GM12891 (cell line): ENCODE measurements at regions not wholly inside any gene's neighbourhood (a gene's known extent, or its start where the extent isn't known, plus 50 kb on each side); places are given as distances from the start of the nearest gene placed in this dataset.

Experiments used
- DNase-seq: peaks from one replicate; pipeline ENCODE4 v3.0.0; 2011; ENCODE audit warnings: low spot score; ENCODE audit not compliant: insufficient read length
- FAIRE-seq: peaks from 2 replicates; lab custom pipeline; 2011; peaks lifted over from hg19 to GRCh38; lab: Jason Lieb, UNC
- PAX5 ChIP-seq: IDR thresholded peaks from 2 replicates; pipeline ENCODE4 v1.6.1; 2011; ENCODE audit warnings: low read length, moderate library complexity, mild to moderate bottlenecking; ENCODE audit not compliant: insufficient read depth, severe bottlenecking
- POLR2A ChIP-seq: IDR thresholded peaks from 2 replicates; pipeline ENCODE4 v1.6.1; 2011; ENCODE audit warnings: low read depth, low read length, control low read depth
- POLR2AphosphoS5 ChIP-seq: IDR thresholded peaks from 2 replicates; pipeline ENCODE4 v1.6.1; 2011; ENCODE audit warnings: low read depth, low read length, control low read depth
- POU2F2 ChIP-seq: IDR thresholded peaks from 2 replicates; pipeline ENCODE4 v1.6.1; 2011; ENCODE audit warnings: low read depth, mild to moderate bottlenecking, control low read depth, low read length, moderate library complexity
- SPI1 ChIP-seq: IDR thresholded peaks from 2 replicates; pipeline ENCODE4 v1.6.1; 2011; ENCODE audit warnings: low read depth, low read length, control low read depth
- TAF1 ChIP-seq: IDR thresholded peaks from 2 replicates; pipeline ENCODE4 v1.6.1; 2011; ENCODE audit warnings: low read depth, low read length, control low read depth

- FAIRE-seq: no peak
- TF ChIP-seq POLR2AphosphoS5: no peak
- no peak for TF ChIP-seq PAX5
- no peak for TF ChIP-seq POLR2A
- no peak for TF ChIP-seq SPI1
- TF ChIP-seq POU2F2: no peak
- no peak for TF ChIP-seq TAF1
- DNase-seq: no peak
Observed at GRCh38 chr15:81071705-81072104, 62.4 kb upstream of the CFAP161 start.

GRCh38 chr15:81072551-81072950 is 61.5 kb upstream of the CFAP161 start:
- no peak for TF ChIP-seq TAF1
- no peak for TF ChIP-seq POLR2A
- no peak for TF ChIP-seq POLR2AphosphoS5
- TF ChIP-seq SPI1: no peak
- TF ChIP-seq POU2F2: no peak
- TF ChIP-seq PAX5: no peak
- DNase-seq: no peak
- FAIRE-seq: no peak

- FAIRE-seq (peak; percentile 62), DNase-seq (no peak)
- no peak for TF ChIP-seq POLR2AphosphoS5
- no peak for TF ChIP-seq TAF1
- TF ChIP-seq PAX5: no peak
- no peak for TF ChIP-seq POU2F2
- TF ChIP-seq SPI1: no peak
- TF ChIP-seq POLR2A: no peak
Observed at GRCh38 chr15:81073801-81074200, 60.3 kb upstream of the CFAP161 start.

GRCh38 chr15:81074773-81075172 is 59.3 kb upstream of the CFAP161 start:
- no peak for FAIRE-seq
- TF ChIP-seq TAF1 (no peak), SPI1 (no peak), PAX5 (no peak), POLR2AphosphoS5 (no peak), POLR2A (no peak), POU2F2 (no peak)
- DNase-seq: no peak

- FAIRE-seq: no peak
- DNase-seq: no peak
- TF ChIP-seq TAF1 (no peak), SPI1 (no peak), PAX5 (no peak), POLR2AphosphoS5 (no peak), POU2F2 (no peak), POLR2A (no peak)
Observed at GRCh38 chr15:81075272-81075671, 58.8 kb upstream of the CFAP161 start.

- FAIRE-seq: no peak
- TF ChIP-seq TAF1 (no peak), SPI1 (no peak), POLR2AphosphoS5 (no peak), POU2F2 (no peak), POLR2A (no peak), PAX5 (no peak)
- no peak for DNase-seq
Observed at GRCh38 chr15:81080996-81081395, 53.1 kb upstream of the CFAP161 start.

GRCh38 chr15:81083201-81083600 is 50.9 kb upstream of the CFAP161 start:
- TF ChIP-seq TAF1: no peak
- TF ChIP-seq PAX5: no peak
- TF ChIP-seq POLR2A: no peak
- no peak for TF ChIP-seq POU2F2
- TF ChIP-seq SPI1: no peak
- no peak for TF ChIP-seq POLR2AphosphoS5
- DNase-seq (no peak), FAIRE-seq (no peak)
